Stimulated activated CD4-positive, alpha-beta T cell treated with anti-CD3 and anti-CD28 coated beads, TNF-alpha, amount 100 ng/mL, for 1 hour (primary cell): ENCODE measurements at regions not wholly inside any gene's neighbourhood (a gene's known extent, or its start where the extent isn't known, plus 50 kb on each side); places are given as distances from the start of the nearest gene placed in this dataset.

ENCODE experiments used
- DNase-seq, 3 donors: peaks; one replicate each; pipeline ENCODE4 v3.0.0-alpha.2; 2020; ENCODE audit warnings: low read depth in 3 of 3, low spot score in 1 of 3

GRCh38 chrX:149157976-149158375 is 347.1 kb downstream of the IDS start:
- no peak for DNase-seq

- no peak for DNase-seq
Measured at GRCh38 chrX:149152941-149153340, 352.2 kb downstream of the IDS start.

GRCh38 chrX:149151805-149152757 is 353.0 kb downstream of the IDS start:
- no peak for DNase-seq

GRCh38 chrX:149145845-149146285 is 359.2 kb downstream of the IDS start:
- DNase-seq = no peak

GRCh38 chrX:149131774-149132173 is 373.3 kb downstream of the IDS start:
- no peak for DNase-seq

GRCh38 chrX:149129767-149130166 is 375.3 kb downstream of the IDS start:
- no peak for DNase-seq

- DNase-seq = no peak
Measured at GRCh38 chrX:149124526-149125108, 380.5 kb downstream of the IDS start.

- DNase-seq = no peak
Measured at GRCh38 chrX:149121206-149121920, 383.7 kb downstream of the IDS start.

GRCh38 chrX:149120459-149120858 is 384.6 kb downstream of the IDS start:
- DNase-seq = no peak

- no peak for DNase-seq
Measured at GRCh38 chrX:149114874-149115273, 390.2 kb downstream of the IDS start.

GRCh38 chrX:149114001-149114400 is 391.1 kb downstream of the IDS start:
- DNase-seq = no peak

GRCh38 chrX:149097786-149098185 is 407.3 kb downstream of the IDS start:
- no peak for DNase-seq

GRCh38 chrX:149092179-149092578 is 412.9 kb downstream of the IDS start:
- no peak for DNase-seq

GRCh38 chrX:149079805-149080406 is 425.2 kb downstream of the IDS start:
- DNase-seq = no peak

GRCh38 chrX:149074398-149074797 is 430.7 kb downstream of the IDS start:
- DNase-seq = no peak

GRCh38 chrX:149073479-149073878 is 431.6 kb downstream of the IDS start:
- DNase-seq = no peak

- DNase-seq = no peak
Measured at GRCh38 chrX:149069899-149070298, 435.2 kb downstream of the IDS start.

GRCh38 chrX:149060921-149061320 is 444.2 kb downstream of the IDS start:
- no peak for DNase-seq
